ENCODE measurements at regions not wholly inside any gene's neighbourhood (a gene's known extent, or its start where the extent isn't known, plus 50 kb on each side); places are given as distances from the start of the nearest gene placed in this dataset.

GRCh38 chr18:45243340-45244110 is 371.8 kb upstream of the SLC14A2 start:
- no peak for ATAC-seq (ENCODE audit: low FRiP score)

GRCh38 chr18:45245091-45245511 is 370.2 kb upstream of the SLC14A2 start:
- intact Hi-C loops (cut with DNase I) = loop anchor here (5.0 to 10.0 kb wide), 4 partner anchors 228 to 560 kb away; partner anchors contain the start of gene SETBP1 (in 1 of the 2)
- no peak overlapping the region for H3K27ac ChIP-seq (ENCODE audit: low read depth in 1 of 2, low read length in 2 of 2)
- no peak for ATAC-seq (ENCODE audit: low FRiP score)
- WGBS, 2 donors = 95 to 100% methylated on average over 1 of the region's 1 CpG
- H3K4me1 ChIP-seq (ENCODE audit: control insufficient read depth in 1 of 2, insufficient read depth in 2 of 2, low read length in 2 of 2) = peaks cover 10 to 19% of the 10 kb centered on the region in 2 donors
- no peak for DNase-seq
- no peaks in the 10 kb centered on the region for H3K9me3 ChIP-seq (ENCODE audit: control insufficient read depth, low read length)
- no peak overlapping the region for H3K4me3 ChIP-seq (ENCODE audit: low read length in 2 of 2)
- H3K27me3 ChIP-seq (ENCODE audit: control insufficient read depth in 1 of 2, insufficient read depth in 2 of 2, low read length in 1 of 2) = no peaks in the 10 kb centered on the region
- no peaks in the 10 kb centered on the region for H3K36me3 ChIP-seq (ENCODE audit: control insufficient read depth in 1 of 2, insufficient read depth in 2 of 2, low read length in 1 of 2)

More at GRCh38 chr18:45243340-45244110, 371.8 kb upstream of the SLC14A2 start:
- H3K4me1 ChIP-seq (ENCODE audit: control insufficient read depth in 1 of 2, insufficient read depth in 2 of 2, low read length in 2 of 2) = peaks cover 8 to 17% of the 10 kb centered on the region in 2 donors
- no peak for DNase-seq
- no peaks in the 10 kb centered on the region for H3K9me3 ChIP-seq (ENCODE audit: control insufficient read depth, low read length)
- H3K27me3 ChIP-seq (ENCODE audit: control insufficient read depth in 1 of 2, insufficient read depth in 2 of 2, low read length in 1 of 2) = no peaks in the 10 kb centered on the region
- 32 to 35% methylated on average over 7 of the region's 7 CpGs for WGBS, 2 donors
- no peaks in the 10 kb centered on the region for H3K36me3 ChIP-seq (ENCODE audit: control insufficient read depth in 1 of 2, insufficient read depth in 2 of 2, low read length in 1 of 2)
- no peak overlapping the region for H3K4me3 ChIP-seq (ENCODE audit: low read length in 2 of 2)
- intact Hi-C loops (cut with DNase I) = loop anchor here in 1 of 2 donors (10.0 kb wide), 2 partner anchors 391 to 559 kb away; partner anchors contain the start of gene SETBP1
- H3K27ac ChIP-seq (ENCODE audit: low read depth in 1 of 2, low read length in 2 of 2) = no peak overlapping the region

- Histone ChIP-seq H3K4me1 (ENCODE audit: control insufficient read depth in 1 of 2, insufficient read depth in 2 of 2, low read length in 2 of 2) (peaks cover 13 to 14% of the 10 kb centered on the region in 2 donors), H3K4me3 (ENCODE audit: low read length in 2 of 2) (no peak overlapping the region), H3K36me3 (ENCODE audit: control insufficient read depth in 1 of 2, insufficient read depth in 2 of 2, low read length in 1 of 2) (no peaks in the 10 kb centered on the region), H3K27ac (ENCODE audit: low read depth in 1 of 2, low read length in 2 of 2) (peak overlapping the region; percentile 99 to 100), H3K9me3 (ENCODE audit: control insufficient read depth, low read length) (no peaks in the 10 kb centered on the region), H3K27me3 (ENCODE audit: control insufficient read depth in 1 of 2, insufficient read depth in 2 of 2, low read length in 1 of 2) (no peaks in the 10 kb centered on the region)
- intact Hi-C loops (cut with DNase I) = loop anchor here (5.0 to 10.0 kb wide), 4 partner anchors 231 to 564 kb away; partner anchors contain the start of gene SETBP1 (in 1 of the 2)
- ATAC-seq (ENCODE audit: low FRiP score) (peak; percentile 76), DNase-seq (peak in 1 of 2 donors; percentile 61)
- WGBS, 2 donors = 11 to 14% methylated on average over 6 of the region's 6 CpGs
These were observed 366.9 kb upstream of the SLC14A2 start for GRCh38 chr18:45248240-45248903.

- DNase-seq = no peak
- Histone ChIP-seq H3K9me3 (ENCODE audit: control insufficient read depth, low read length) (no peaks in the 10 kb centered on the region), H3K4me3 (ENCODE audit: low read length in 2 of 2) (no peak overlapping the region), H3K27ac (ENCODE audit: low read depth in 1 of 2, low read length in 2 of 2) (peak overlapping the region; percentile 99), H3K27me3 (ENCODE audit: control insufficient read depth in 1 of 2, insufficient read depth in 2 of 2, low read length in 1 of 2) (no peaks in the 10 kb centered on the region), H3K36me3 (ENCODE audit: control insufficient read depth in 1 of 2, insufficient read depth in 2 of 2, low read length in 1 of 2) (no peaks in the 10 kb centered on the region), H3K4me1 (ENCODE audit: control insufficient read depth in 1 of 2, insufficient read depth in 2 of 2, low read length in 2 of 2) (peaks cover 13 to 14% of the 10 kb centered on the region in 2 donors)
- ATAC-seq (ENCODE audit: low FRiP score) = no peak
- WGBS, 2 donors = 71 to 86% methylated on average over 1 of the region's 1 CpG
- intact Hi-C loops (cut with DNase I) = loop anchor here (5.0 to 10.0 kb wide), 4 partner anchors 232 to 564 kb away; partner anchors contain the start of gene SETBP1 (in 1 of the 2)
These were observed 366.0 kb upstream of the SLC14A2 start for GRCh38 chr18:45249246-45249661.

GRCh38 chr18:45250479-45250878 is 364.8 kb upstream of the SLC14A2 start:
- H3K9me3 ChIP-seq (ENCODE audit: control insufficient read depth, low read length) = no peaks in the 10 kb centered on the region
- no peaks in the 10 kb centered on the region for H3K36me3 ChIP-seq (ENCODE audit: control insufficient read depth in 1 of 2, insufficient read depth in 2 of 2, low read length in 1 of 2)
- 66 to 72% methylated on average over 3 of the region's 3 CpGs for WGBS, 2 donors
- no peak for DNase-seq
- no peak overlapping the region for H3K4me3 ChIP-seq (ENCODE audit: low read length in 2 of 2)
- H3K27ac ChIP-seq (ENCODE audit: low read depth in 1 of 2, low read length in 2 of 2) = peak overlapping the region; percentile 18 to 83
- peaks cover 13% of the 10 kb centered on the region in 2 donors for H3K4me1 ChIP-seq (ENCODE audit: control insufficient read depth in 1 of 2, insufficient read depth in 2 of 2, low read length in 2 of 2)
- intact Hi-C loops (cut with DNase I) = loop anchor here in 1 of 2 donors (10.0 kb wide), 2 partner anchors 84 to 656 kb away; no protein-coding TSS in a partner anchor
- H3K27me3 ChIP-seq (ENCODE audit: control insufficient read depth in 1 of 2, insufficient read depth in 2 of 2, low read length in 1 of 2) = no peaks in the 10 kb centered on the region
- no peak for ATAC-seq (ENCODE audit: low FRiP score)

- H3K4me1 ChIP-seq (ENCODE audit: control insufficient read depth in 1 of 2, insufficient read depth in 2 of 2, low read length in 2 of 2) = peaks cover 12 to 14% of the 10 kb centered on the region in 2 donors
- ATAC-seq (ENCODE audit: low FRiP score) (no peak), DNase-seq (no peak)
- H3K27me3 ChIP-seq (ENCODE audit: control insufficient read depth in 1 of 2, insufficient read depth in 2 of 2, low read length in 1 of 2) = no peaks in the 10 kb centered on the region
- H3K36me3 ChIP-seq (ENCODE audit: control insufficient read depth in 1 of 2, insufficient read depth in 2 of 2, low read length in 1 of 2) = no peaks in the 10 kb centered on the region
- H3K9me3 ChIP-seq (ENCODE audit: control insufficient read depth, low read length) = no peaks in the 10 kb centered on the region
- peak overlapping the region in 1 of 2 donors; percentile 67 for H3K27ac ChIP-seq (ENCODE audit: low read depth in 1 of 2, low read length in 2 of 2)
- intact Hi-C loops (cut with DNase I) = loop anchor here in 1 of 2 donors (10.0 kb wide), 2 partner anchors 84 to 656 kb away; no protein-coding TSS in a partner anchor
- no peak overlapping the region for H3K4me3 ChIP-seq (ENCODE audit: low read length in 2 of 2)
- 50 to 63% methylated on average over 4 of the region's 4 CpGs for WGBS, 2 donors
These were observed 364.0 kb upstream of the SLC14A2 start for GRCh38 chr18:45251236-45251635.

GRCh38 chr18:45252474-45252873 is 362.8 kb upstream of the SLC14A2 start:
- intact Hi-C loops (cut with DNase I) = loop anchor here in 1 of 2 donors (10.0 kb wide), 2 partner anchors 82 to 658 kb away; no protein-coding TSS in a partner anchor
- H3K36me3 ChIP-seq (ENCODE audit: control insufficient read depth in 1 of 2, insufficient read depth in 2 of 2, low read length in 1 of 2) = no peaks in the 10 kb centered on the region
- WGBS, 2 donors = 95 to 100% methylated on average over 2 of the region's 2 CpGs
- peaks cover 12 to 15% of the 10 kb centered on the region in 2 donors for H3K4me1 ChIP-seq (ENCODE audit: control insufficient read depth in 1 of 2, insufficient read depth in 2 of 2, low read length in 2 of 2)
- ATAC-seq (ENCODE audit: low FRiP score) = no peak
- DNase-seq = no peak
- no peaks in the 10 kb centered on the region for H3K9me3 ChIP-seq (ENCODE audit: control insufficient read depth, low read length)
- H3K27ac ChIP-seq (ENCODE audit: low read depth in 1 of 2, low read length in 2 of 2) = no peak overlapping the region
- no peaks in the 10 kb centered on the region for H3K27me3 ChIP-seq (ENCODE audit: control insufficient read depth in 1 of 2, insufficient read depth in 2 of 2, low read length in 1 of 2)
- H3K4me3 ChIP-seq (ENCODE audit: low read length in 2 of 2) = no peak overlapping the region

GRCh38 chr18:45253056-45253565 is 362.2 kb upstream of the SLC14A2 start:
- DNase-seq (no peak), ATAC-seq (ENCODE audit: low FRiP score) (no peak)
- H3K36me3 ChIP-seq (ENCODE audit: control insufficient read depth in 1 of 2, insufficient read depth in 2 of 2, low read length in 1 of 2) = no peaks in the 10 kb centered on the region
- H3K27ac ChIP-seq (ENCODE audit: low read depth in 1 of 2, low read length in 2 of 2) = no peak overlapping the region
- no peak overlapping the region for H3K4me3 ChIP-seq (ENCODE audit: low read length in 2 of 2)
- H3K27me3 ChIP-seq (ENCODE audit: control insufficient read depth in 1 of 2, insufficient read depth in 2 of 2, low read length in 1 of 2) = no peaks in the 10 kb centered on the region
- 93% methylated on average over 6 of the region's 6 CpGs for WGBS, 2 donors
- peaks cover 7 to 12% of the 10 kb centered on the region in 2 donors for H3K4me1 ChIP-seq (ENCODE audit: control insufficient read depth in 1 of 2, insufficient read depth in 2 of 2, low read length in 2 of 2)
- no peaks in the 10 kb centered on the region for H3K9me3 ChIP-seq (ENCODE audit: control insufficient read depth, low read length)
- intact Hi-C loops (cut with DNase I) = loop anchor here in 1 of 2 donors (10.0 kb wide), 2 partner anchors 82 to 658 kb away; no protein-coding TSS in a partner anchor

Measured in aorta (tissue), 5 donors.